ENCODE measurements at regions not wholly inside any gene's neighbourhood (a gene's known extent, or its start where the extent isn't known, plus 50 kb on each side); places are given as distances from the start of the nearest gene placed in this dataset.
"Not testable (repeated sequence)": the region's sequence is repeated elsewhere in the genome, so short reads cannot be mapped to it uniquely, and the experiment has no call there.

- WGBS (ENCODE audit: insufficient coverage, insufficient read length) = no CpG with 5 or more reads among the region's 2 CpGs
- peaks cover 7% of the 10 kb centered on the region for H3K9me3 ChIP-seq (ENCODE audit: control insufficient read depth, insufficient read depth, low read length)
- DNase-seq (ENCODE audit: low read depth, low spot score) = no peak
These were observed 78.9 kb downstream of the TRIM43 start for GRCh38 chr2:95670686-95671085.

DNA sequence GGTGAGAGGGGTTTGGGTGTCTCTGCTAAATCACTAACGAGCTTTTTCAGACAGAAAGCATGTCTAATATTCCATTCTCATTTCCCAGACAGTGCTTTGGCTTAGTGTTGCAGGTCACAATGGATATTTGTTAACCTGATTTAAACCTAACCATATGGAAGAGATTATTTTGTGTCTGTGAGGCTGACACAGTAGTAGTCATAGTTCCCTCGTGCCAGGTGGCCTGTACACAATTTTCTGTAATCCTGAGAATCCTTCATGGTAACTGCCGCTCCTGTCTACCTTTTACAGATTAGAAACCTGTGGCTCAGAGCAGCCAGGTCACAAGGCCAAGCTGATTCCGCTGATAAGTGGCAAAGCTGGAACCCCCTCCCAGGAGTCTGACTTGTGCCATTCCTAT lies 79.4 kb downstream of the TRIM43 start:
- no CpG with 5 or more reads among the region's 4 CpGs for whole genome bisulfite sequencing (ENCODE audit: insufficient coverage, insufficient read length)
- H3K4me1 ChIP-seq (ENCODE audit: control insufficient read depth, insufficient read depth, low read length); DNase-seq (ENCODE audit: low read depth, low spot score); H3K27ac ChIP-seq (ENCODE audit: low read length); H3K9me3 ChIP-seq (ENCODE audit: control insufficient read depth, insufficient read depth, low read length); H3K4me3 ChIP-seq (ENCODE audit: low read length); H3K27me3 ChIP-seq (ENCODE audit: control insufficient read depth, insufficient read depth, low read length); H3K36me3 ChIP-seq (ENCODE audit: control insufficient read depth, insufficient read depth, low read length): not testable (repeated sequence)

More at GRCh38 chr2:95670686-95671085, 78.9 kb downstream of the TRIM43 start:
- Histone ChIP-seq H3K4me3 (ENCODE audit: low read length) (no peak overlapping the region), H3K4me1 (ENCODE audit: control insufficient read depth, insufficient read depth, low read length) (no peaks in the 10 kb centered on the region; the same call in 1 of the 2 replicates), H3K36me3 (ENCODE audit: control insufficient read depth, insufficient read depth, low read length) (no peaks in the 10 kb centered on the region), H3K27ac (ENCODE audit: low read length) (no peak overlapping the region), H3K27me3 (ENCODE audit: control insufficient read depth, insufficient read depth, low read length) (no peaks in the 10 kb centered on the region)

- not testable (repeated sequence) for H3K4me1 ChIP-seq (ENCODE audit: control insufficient read depth, insufficient read depth, low read length); H3K9me3 ChIP-seq (ENCODE audit: control insufficient read depth, insufficient read depth, low read length); H3K4me3 ChIP-seq (ENCODE audit: low read length); H3K27me3 ChIP-seq (ENCODE audit: control insufficient read depth, insufficient read depth, low read length); H3K27ac ChIP-seq (ENCODE audit: low read length); H3K36me3 ChIP-seq (ENCODE audit: control insufficient read depth, insufficient read depth, low read length); DNase-seq (ENCODE audit: low read depth, low spot score)
- no CpG with 5 or more reads among the region's 1 CpG for WGBS (ENCODE audit: insufficient coverage, insufficient read length)
These were observed 80.2 kb downstream of the TRIM43 start for GRCh38 chr2:95671992-95672391.

GRCh38 chr2:95672500-95672899 lies 80.7 kb downstream of the TRIM43 start:
- no CpG with 5 or more reads among the region's 1 CpG for WGBS (ENCODE audit: insufficient coverage, insufficient read length)
- H3K9me3 ChIP-seq (ENCODE audit: control insufficient read depth, insufficient read depth, low read length); H3K4me1 ChIP-seq (ENCODE audit: control insufficient read depth, insufficient read depth, low read length); H3K27me3 ChIP-seq (ENCODE audit: control insufficient read depth, insufficient read depth, low read length); H3K36me3 ChIP-seq (ENCODE audit: control insufficient read depth, insufficient read depth, low read length); H3K27ac ChIP-seq (ENCODE audit: low read length); H3K4me3 ChIP-seq (ENCODE audit: low read length); DNase-seq (ENCODE audit: low read depth, low spot score): not testable (repeated sequence)

- Histone ChIP-seq H3K36me3 (ENCODE audit: control insufficient read depth, insufficient read depth, low read length) (no peaks in the 10 kb centered on the region), H3K27me3 (ENCODE audit: control insufficient read depth, insufficient read depth, low read length) (no peaks in the 10 kb centered on the region), H3K27ac (ENCODE audit: low read length) (no peak overlapping the region), H3K4me1 (ENCODE audit: control insufficient read depth, insufficient read depth, low read length) (no peaks in the 10 kb centered on the region), H3K4me3 (ENCODE audit: low read length) (no peak overlapping the region), H3K9me3 (ENCODE audit: control insufficient read depth, insufficient read depth, low read length) (peaks cover 3% of the 10 kb centered on the region; the same call in 1 of the 2 replicates)
- DNase-seq (ENCODE audit: low read depth, low spot score) = no peak
- WGBS (ENCODE audit: insufficient coverage, insufficient read length) = no CpG with 5 or more reads among the region's 5 CpGs
These were observed 82.4 kb downstream of the TRIM43 start for GRCh38 chr2:95674186-95674585.

DNA sequence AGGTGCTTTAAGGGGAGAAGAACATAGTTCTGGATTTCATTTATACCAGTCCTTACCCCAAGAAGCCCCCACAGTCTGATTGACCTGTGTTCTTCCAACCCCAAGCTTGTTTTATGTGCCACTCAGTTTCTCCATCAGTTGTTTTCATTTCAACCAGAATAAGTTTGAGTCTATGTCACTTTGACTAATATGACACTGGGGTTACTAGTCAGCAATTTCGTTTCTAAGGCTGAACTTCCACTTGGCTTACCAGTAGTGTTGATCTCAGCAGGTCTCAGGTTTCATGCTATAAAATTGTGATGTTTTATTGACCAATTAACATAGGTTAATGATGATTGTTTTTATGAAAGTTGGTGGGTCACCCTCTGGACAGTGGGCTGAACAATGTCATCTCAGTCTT lies 84.8 kb downstream of the TRIM43 start:
- not testable (repeated sequence) for H3K27ac ChIP-seq (ENCODE audit: low read length); H3K27me3 ChIP-seq (ENCODE audit: control insufficient read depth, insufficient read depth, low read length); H3K9me3 ChIP-seq (ENCODE audit: control insufficient read depth, insufficient read depth, low read length); H3K4me3 ChIP-seq (ENCODE audit: low read length); H3K36me3 ChIP-seq (ENCODE audit: control insufficient read depth, insufficient read depth, low read length); DNase-seq (ENCODE audit: low read depth, low spot score); H3K4me1 ChIP-seq (ENCODE audit: control insufficient read depth, insufficient read depth, low read length)
- WGBS (ENCODE audit: insufficient coverage, insufficient read length) = no CpG with 5 or more reads among the region's 1 CpG

DNA sequence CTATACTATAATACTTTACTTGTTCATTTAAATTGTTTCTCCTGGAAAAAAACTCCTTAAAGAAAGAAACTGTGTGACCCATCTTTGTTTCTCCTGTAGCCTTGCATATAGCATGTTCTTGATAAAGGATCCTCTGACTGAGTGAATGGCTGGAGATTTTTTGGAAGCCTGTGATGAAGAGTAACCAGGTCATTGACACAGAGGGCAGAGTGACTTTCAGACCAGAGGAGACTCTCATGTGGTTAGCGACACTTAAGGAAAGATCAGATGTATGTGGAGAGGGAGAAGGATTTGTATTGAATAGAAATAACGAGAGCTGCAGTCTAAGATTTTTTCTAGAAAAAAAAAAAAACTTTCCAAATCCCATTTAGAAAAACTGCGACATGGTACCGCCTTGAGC lies 85.5 kb downstream of the TRIM43 start:
- no CpG with 5 or more reads among the region's 4 CpGs for WGBS (ENCODE audit: insufficient coverage, insufficient read length)
- Histone ChIP-seq H3K4me1 (ENCODE audit: control insufficient read depth, insufficient read depth, low read length) (no peaks in the 10 kb centered on the region), H3K27ac (ENCODE audit: low read length) (no peak overlapping the region), H3K9me3 (ENCODE audit: control insufficient read depth, insufficient read depth, low read length) (peaks cover 3% of the 10 kb centered on the region; the same call in 1 of the 2 replicates), H3K4me3 (ENCODE audit: low read length) (no peak overlapping the region), H3K27me3 (ENCODE audit: control insufficient read depth, insufficient read depth, low read length) (no peaks in the 10 kb centered on the region), H3K36me3 (ENCODE audit: control insufficient read depth, insufficient read depth, low read length) (no peaks in the 10 kb centered on the region)
- no peak for DNase-seq (ENCODE audit: low read depth, low spot score)

DNA sequence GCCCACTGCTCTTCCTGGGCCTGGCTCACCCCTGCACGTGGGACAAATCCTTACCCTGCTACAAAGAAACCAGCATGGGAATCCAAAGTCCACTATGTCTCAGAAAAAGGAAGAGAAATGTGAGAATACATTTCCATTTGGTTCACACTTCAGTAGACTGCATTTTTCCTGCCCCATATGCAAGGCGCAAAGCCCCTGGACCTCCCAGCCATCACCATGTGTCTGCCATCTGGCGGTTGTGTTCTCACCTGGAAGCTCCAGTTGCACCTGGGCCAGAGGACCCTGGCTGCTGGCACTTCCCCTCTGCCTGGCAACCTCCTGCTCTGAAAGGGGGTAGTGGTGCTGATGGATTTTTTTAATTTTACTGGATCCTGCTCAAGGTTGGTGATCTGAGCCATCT lies 86.0 kb downstream of the TRIM43 start:
- not testable (repeated sequence) for H3K27ac ChIP-seq (ENCODE audit: low read length); H3K4me1 ChIP-seq (ENCODE audit: control insufficient read depth, insufficient read depth, low read length); H3K4me3 ChIP-seq (ENCODE audit: low read length); H3K9me3 ChIP-seq (ENCODE audit: control insufficient read depth, insufficient read depth, low read length); DNase-seq (ENCODE audit: low read depth, low spot score); H3K27me3 ChIP-seq (ENCODE audit: control insufficient read depth, insufficient read depth, low read length); H3K36me3 ChIP-seq (ENCODE audit: control insufficient read depth, insufficient read depth, low read length)
- no CpG with 5 or more reads among the region's 3 CpGs for WGBS (ENCODE audit: insufficient coverage, insufficient read length)

DNA sequence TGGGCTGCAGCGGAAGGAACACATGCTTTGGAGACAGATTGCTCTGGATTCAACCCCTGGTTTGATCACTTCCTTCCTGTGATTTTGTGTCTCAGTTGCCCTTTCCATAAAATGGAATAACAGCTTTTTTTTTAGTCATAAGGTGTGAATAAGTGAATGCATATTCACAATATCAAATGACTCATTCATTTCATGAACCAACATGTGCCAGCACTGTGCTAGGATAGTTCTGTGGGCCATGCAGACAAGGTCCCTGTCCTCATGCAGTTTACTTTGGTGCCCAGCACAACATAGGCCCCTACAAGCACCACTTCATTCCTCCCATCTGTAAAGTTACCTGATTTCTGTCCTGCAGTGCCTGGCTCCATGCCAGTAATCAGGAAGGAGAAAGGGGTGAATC lies 89.4 kb downstream of the TRIM43 start:
- not testable (repeated sequence) for H3K27ac ChIP-seq (ENCODE audit: low read length); DNase-seq (ENCODE audit: low read depth, low spot score); H3K36me3 ChIP-seq (ENCODE audit: control insufficient read depth, insufficient read depth, low read length); H3K9me3 ChIP-seq (ENCODE audit: control insufficient read depth, insufficient read depth, low read length); H3K27me3 ChIP-seq (ENCODE audit: control insufficient read depth, insufficient read depth, low read length); H3K4me3 ChIP-seq (ENCODE audit: low read length); H3K4me1 ChIP-seq (ENCODE audit: control insufficient read depth, insufficient read depth, low read length)
- WGBS (ENCODE audit: insufficient coverage, insufficient read length) = no CpG with 5 or more reads among the region's 1 CpG

- WGBS (ENCODE audit: insufficient coverage, insufficient read length) = no CpG with 5 or more reads among the region's 6 CpGs
- H3K9me3 ChIP-seq (ENCODE audit: control insufficient read depth, insufficient read depth, low read length); DNase-seq (ENCODE audit: low read depth, low spot score); H3K4me3 ChIP-seq (ENCODE audit: low read length); H3K36me3 ChIP-seq (ENCODE audit: control insufficient read depth, insufficient read depth, low read length); H3K4me1 ChIP-seq (ENCODE audit: control insufficient read depth, insufficient read depth, low read length); H3K27me3 ChIP-seq (ENCODE audit: control insufficient read depth, insufficient read depth, low read length); H3K27ac ChIP-seq (ENCODE audit: low read length): not testable (repeated sequence)
These were observed 89.8 kb downstream of the TRIM43 start for GRCh38 chr2:95681589-95682081.

GRCh38 chr2:95682889-95683517 lies 91.2 kb downstream of the TRIM43 start:
- WGBS (ENCODE audit: insufficient coverage, insufficient read length) = no CpG with 5 or more reads among the region's 19 CpGs
- H3K27ac ChIP-seq (ENCODE audit: low read length); H3K4me3 ChIP-seq (ENCODE audit: low read length); H3K4me1 ChIP-seq (ENCODE audit: control insufficient read depth, insufficient read depth, low read length); H3K27me3 ChIP-seq (ENCODE audit: control insufficient read depth, insufficient read depth, low read length); H3K36me3 ChIP-seq (ENCODE audit: control insufficient read depth, insufficient read depth, low read length); DNase-seq (ENCODE audit: low read depth, low spot score); H3K9me3 ChIP-seq (ENCODE audit: control insufficient read depth, insufficient read depth, low read length): not testable (repeated sequence)

Data from iPS DF 6.9 (cell line).